GM12864 (cell line): ENCODE measurements at regions not wholly inside any gene's neighbourhood (a gene's known extent, or its start where the extent isn't known, plus 50 kb on each side); places are given as distances from the start of the nearest gene placed in this dataset.
"Not testable (repeated sequence)": the region's sequence is repeated elsewhere in the genome, so short reads cannot be mapped to it uniquely, and the experiment has no call there.

Experiments used
- DNase-seq: peaks from one replicate; pipeline ENCODE4 v3.0.0-alpha.2; 2011; ENCODE audit warnings: low read depth
- H3K4me3 ChIP-seq: 2 replicates; pipeline ENCODE4 v1.5.1; 2011; ENCODE audit warnings: mild to moderate bottlenecking, low read depth, low read length, control low read depth
- TF ChIP-seq, protein P1 (sequence below): IDR thresholded peaks from 2 replicates; pipeline ENCODE4 v1.5.1; 2011; ENCODE audit warnings: low read depth, mild to moderate bottlenecking, moderate library complexity, low read length, control low read depth, inconsistent platforms; ENCODE audit errors: missing control alignments

DNA sequence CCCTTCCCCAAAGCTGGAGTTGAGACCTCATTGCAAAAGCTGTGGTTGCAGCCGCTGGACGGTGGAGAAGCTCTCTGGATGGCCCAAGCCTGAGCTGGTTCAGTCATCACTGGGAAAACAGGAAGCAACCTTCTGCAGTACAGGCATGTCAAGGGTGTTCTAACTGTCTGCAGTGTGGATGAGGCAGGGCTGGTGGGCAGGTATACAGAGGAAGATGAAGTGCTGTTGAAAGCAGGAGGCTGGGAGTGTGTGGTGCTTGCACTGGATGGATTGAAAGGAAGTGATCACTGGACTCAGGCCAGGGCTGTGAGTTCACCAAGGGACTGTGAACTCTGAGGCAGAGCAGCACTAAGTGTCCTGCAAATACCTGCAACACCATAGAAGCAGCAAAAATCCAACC lies 89.0 kb upstream of the NOX3 start:
- no peak overlapping the region for H3K4me3 ChIP-seq
- TF ChIP-seq, protein P1, sequence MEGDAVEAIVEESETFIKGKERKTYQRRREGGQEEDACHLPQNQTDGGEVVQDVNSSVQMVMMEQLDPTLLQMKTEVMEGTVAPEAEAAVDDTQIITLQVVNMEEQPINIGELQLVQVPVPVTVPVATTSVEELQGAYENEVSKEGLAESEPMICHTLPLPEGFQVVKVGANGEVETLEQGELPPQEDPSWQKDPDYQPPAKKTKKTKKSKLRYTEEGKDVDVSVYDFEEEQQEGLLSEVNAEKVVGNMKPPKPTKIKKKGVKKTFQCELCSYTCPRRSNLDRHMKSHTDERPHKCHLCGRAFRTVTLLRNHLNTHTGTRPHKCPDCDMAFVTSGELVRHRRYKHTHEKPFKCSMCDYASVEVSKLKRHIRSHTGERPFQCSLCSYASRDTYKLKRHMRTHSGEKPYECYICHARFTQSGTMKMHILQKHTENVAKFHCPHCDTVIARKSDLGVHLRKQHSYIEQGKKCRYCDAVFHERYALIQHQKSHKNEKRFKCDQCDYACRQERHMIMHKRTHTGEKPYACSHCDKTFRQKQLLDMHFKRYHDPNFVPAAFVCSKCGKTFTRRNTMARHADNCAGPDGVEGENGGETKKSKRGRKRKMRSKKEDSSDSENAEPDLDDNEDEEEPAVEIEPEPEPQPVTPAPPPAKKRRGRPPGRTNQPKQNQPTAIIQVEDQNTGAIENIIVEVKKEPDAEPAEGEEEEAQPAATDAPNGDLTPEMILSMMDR, result no peak
- no peak for DNase-seq

DNA sequence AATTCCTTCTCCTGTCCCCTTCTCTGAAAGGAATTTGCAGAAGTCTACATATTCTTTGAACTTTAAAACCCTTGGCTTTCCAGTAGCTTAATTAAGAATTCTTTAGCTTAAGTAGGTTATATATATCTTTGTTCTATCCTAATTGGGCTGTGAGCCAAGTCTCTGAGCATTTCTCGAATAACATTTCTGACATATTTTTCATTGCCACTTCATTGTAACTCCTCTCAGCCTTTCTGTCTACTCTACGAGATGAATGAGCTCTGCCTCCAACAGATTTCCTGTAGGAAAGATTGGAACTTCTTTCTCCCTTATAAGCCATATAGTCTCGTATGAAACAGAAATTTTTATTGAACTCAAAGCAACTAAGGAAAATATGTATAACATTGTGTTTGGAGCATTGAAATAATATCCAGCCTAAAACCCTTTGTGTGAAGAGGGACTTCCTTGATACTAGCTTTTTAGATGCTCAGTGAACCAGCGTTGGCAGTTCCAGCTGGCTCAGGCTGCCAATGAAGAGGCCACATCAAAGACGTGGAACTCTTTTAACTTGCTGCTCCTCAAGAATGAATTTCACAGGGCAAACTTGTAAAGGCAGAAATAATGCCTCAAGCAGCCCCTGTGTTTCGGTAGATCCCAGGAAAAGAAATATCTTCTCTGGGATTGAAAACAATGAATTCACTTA lies 87.7 kb upstream of the NOX3 start:
- DNase-seq, result no peak
- no peak overlapping the region for H3K4me3 ChIP-seq
- TF ChIP-seq, protein P1, result no peak

DNA sequence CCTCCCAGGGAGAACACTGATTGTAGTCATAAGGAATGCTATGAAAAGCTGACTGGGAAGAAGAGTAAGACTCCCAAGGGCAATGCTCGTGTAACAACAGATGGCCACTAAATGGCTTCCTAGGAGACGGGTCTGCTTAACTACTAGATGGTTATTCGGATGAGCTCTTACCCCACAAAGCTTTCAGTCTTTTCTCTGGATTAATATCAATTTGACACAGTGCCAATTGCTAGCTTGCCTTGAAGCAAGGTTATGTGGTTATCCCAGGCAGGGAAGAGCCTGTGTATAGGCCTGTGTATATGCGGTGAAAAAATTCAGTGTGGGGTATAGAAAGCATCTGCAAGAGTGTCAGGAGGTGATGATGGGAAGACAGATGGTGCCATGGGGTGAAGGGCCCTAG lies 86.4 kb upstream of the NOX3 start:
- DNase-seq, result no peak
- TF ChIP-seq, protein P1, result no peak

GRCh38 chr6:155538708-155539390 lies 83.2 kb upstream of the NOX3 start:
- TF ChIP-seq, protein P1, result no peak
- no peak for DNase-seq
- no peak overlapping the region for H3K4me3 ChIP-seq

More for the DNA sequence above, 86.4 kb upstream of the NOX3 start:
- no peak overlapping the region for H3K4me3 ChIP-seq

GRCh38 chr6:155534678-155535077 lies 79.0 kb upstream of the NOX3 start:
- H3K4me3 ChIP-seq, result no peak overlapping the region
- TF ChIP-seq, protein P1, result no peak

GRCh38 chr6:155530219-155530834 lies 74.7 kb upstream of the NOX3 start:
- TF ChIP-seq, protein P1, result peak; percentile 65
- peak; percentile 26 for DNase-seq
- H3K4me3 ChIP-seq, result no peak overlapping the region

More at GRCh38 chr6:155534678-155535077, 79.0 kb upstream of the NOX3 start:
- DNase-seq, result no peak

DNA sequence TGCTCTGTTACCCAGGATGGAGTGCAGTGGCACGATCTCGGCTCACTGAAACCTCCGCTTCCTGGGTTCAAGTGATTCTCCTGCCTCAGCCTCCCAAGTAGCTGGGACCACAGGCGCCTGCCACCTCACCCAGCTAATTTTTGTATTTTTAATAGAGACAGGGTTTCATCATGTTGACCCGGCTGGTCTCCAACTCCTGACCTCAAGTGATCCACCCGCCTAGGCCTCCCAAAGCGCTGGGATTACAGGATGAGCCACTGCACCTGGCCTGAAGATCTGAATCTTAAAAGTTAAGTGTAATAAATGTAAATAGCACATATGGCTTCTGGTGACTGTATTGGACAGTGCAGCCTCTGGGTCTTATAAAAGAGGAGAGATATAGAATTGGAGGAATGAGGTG lies 74.2 kb upstream of the NOX3 start:
- not testable (repeated sequence) for H3K4me3 ChIP-seq, DNase-seq
